ENCODE measurements at regions not wholly inside any gene's neighbourhood (a gene's known extent, or its start where the extent isn't known, plus 50 kb on each side); places are given as distances from the start of the nearest gene placed in this dataset.
"Not testable (repeated sequence)": the region's sequence is repeated elsewhere in the genome, so short reads cannot be mapped to it uniquely, and the experiment has no call there.

DNA sequence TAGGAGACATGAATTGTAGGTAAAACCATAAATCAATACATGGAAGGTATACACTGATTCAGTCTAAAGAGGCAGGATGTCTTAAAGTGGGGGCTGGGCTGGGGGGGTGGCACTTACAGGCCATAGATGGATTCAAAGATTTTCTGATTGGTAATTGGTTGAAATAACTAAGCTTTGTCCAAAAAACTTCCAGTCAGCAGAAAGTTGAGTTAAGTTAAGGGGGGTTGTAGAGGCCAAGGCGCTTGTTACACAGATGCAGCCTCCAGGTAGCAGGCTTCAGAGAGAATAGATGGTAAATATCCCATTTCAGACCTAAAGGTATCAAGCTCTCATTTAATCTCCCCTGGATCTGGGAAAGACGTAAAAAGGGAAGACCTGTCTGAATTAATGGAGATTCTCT lies 233.6 kb upstream of the NRXN1 start:
- H3K4me1 ChIP-seq: no peaks in the 10 kb centered on the region
- DNase-seq: no peak
- no peaks in the 10 kb centered on the region for H3K27me3 ChIP-seq
- no peak overlapping the region for H3K4me3 ChIP-seq
- H3K27ac ChIP-seq: no peak overlapping the region
- no peaks in the 10 kb centered on the region for H3K36me3 ChIP-seq
- no peaks in the 10 kb centered on the region for H3K9me3 ChIP-seq
- TF ChIP-seq POLR2A (IDR thresholded peaks at IDR 0.05) (no peak), CTCF (IDR thresholded peaks at IDR 0.05) (no peak)

DNA sequence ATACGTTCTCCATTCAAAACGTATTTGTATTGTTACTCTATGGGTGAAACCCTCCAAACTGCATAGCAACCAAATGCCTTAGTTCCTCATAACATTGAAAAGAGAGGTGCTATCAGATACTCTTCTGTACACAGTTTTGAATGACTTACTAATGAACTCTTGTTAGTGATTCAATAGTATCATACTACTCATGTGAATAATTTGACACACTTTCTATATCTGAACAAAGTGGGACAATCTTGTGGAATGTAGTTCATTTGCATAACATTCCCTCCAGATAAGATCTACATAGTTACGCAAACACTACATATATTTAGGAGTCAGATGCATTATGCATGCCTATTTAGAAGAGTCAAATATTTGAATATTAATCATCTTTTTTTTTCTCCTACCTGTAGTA lies 232.0 kb upstream of the NRXN1 start:
- TF ChIP-seq CTCF (IDR thresholded peaks at IDR 0.05) (no peak), POLR2A (IDR thresholded peaks at IDR 0.05) (no peak)
- no peaks in the 10 kb centered on the region for H3K36me3 ChIP-seq

GRCh38 chr2:51263101-51263500 lies 231.2 kb upstream of the NRXN1 start:
- H3K9me3 ChIP-seq, H3K27me3 ChIP-seq, H3K27ac ChIP-seq, DNase-seq, H3K4me1 ChIP-seq, H3K36me3 ChIP-seq, H3K4me3 ChIP-seq: not testable (repeated sequence)

More for the DNA sequence above, 232.0 kb upstream of the NRXN1 start:
- no peaks in the 10 kb centered on the region for H3K4me1 ChIP-seq
- H3K9me3 ChIP-seq: no peaks in the 10 kb centered on the region
- H3K27ac ChIP-seq: no peak overlapping the region
- no peaks in the 10 kb centered on the region for H3K27me3 ChIP-seq
- no peak for DNase-seq
- no peak overlapping the region for H3K4me3 ChIP-seq

DNA sequence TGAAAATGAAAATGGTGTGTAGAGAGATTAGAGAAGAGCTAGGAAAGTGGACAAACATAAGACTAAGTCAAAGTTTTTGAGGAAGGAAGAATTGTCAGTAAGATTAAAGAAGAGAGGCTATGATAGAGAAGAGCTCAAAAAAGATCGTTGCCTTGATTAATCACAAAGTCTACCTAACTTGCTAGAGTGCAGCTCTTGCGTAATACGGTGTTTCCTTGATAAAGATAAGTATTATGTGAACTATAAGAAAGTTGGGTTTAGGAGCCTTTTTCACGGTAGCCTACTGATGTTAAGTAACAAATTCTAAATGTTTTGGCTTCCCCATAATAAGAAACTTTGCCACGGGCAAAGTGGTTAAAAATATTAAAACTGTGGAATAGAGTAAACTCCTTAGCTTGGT lies 226.4 kb upstream of the NRXN1 start:
- Histone ChIP-seq H3K27me3 (no peaks in the 10 kb centered on the region), H3K9me3 (no peaks in the 10 kb centered on the region), H3K4me1 (no peaks in the 10 kb centered on the region), H3K36me3 (no peaks in the 10 kb centered on the region), H3K4me3 (no peak overlapping the region), H3K27ac (no peak overlapping the region)
- no peak for DNase-seq
- no peak for TF ChIP-seq POLR2A (IDR thresholded peaks at IDR 0.05)
- no peak for TF ChIP-seq CTCF (IDR thresholded peaks at IDR 0.05)

- TF ChIP-seq POLR2A (IDR thresholded peaks at IDR 0.05): no peak
- TF ChIP-seq CTCF (IDR thresholded peaks at IDR 0.05): no peak
- no peaks in the 10 kb centered on the region for H3K4me1 ChIP-seq
- H3K27ac ChIP-seq: no peak overlapping the region
- no peaks in the 10 kb centered on the region for H3K27me3 ChIP-seq
- no peak overlapping the region for H3K4me3 ChIP-seq
- no peaks in the 10 kb centered on the region for H3K36me3 ChIP-seq
- DNase-seq: no peak
- no peaks in the 10 kb centered on the region for H3K9me3 ChIP-seq
These were observed 224.8 kb upstream of the NRXN1 start for GRCh38 chr2:51256736-51257135.

DNA sequence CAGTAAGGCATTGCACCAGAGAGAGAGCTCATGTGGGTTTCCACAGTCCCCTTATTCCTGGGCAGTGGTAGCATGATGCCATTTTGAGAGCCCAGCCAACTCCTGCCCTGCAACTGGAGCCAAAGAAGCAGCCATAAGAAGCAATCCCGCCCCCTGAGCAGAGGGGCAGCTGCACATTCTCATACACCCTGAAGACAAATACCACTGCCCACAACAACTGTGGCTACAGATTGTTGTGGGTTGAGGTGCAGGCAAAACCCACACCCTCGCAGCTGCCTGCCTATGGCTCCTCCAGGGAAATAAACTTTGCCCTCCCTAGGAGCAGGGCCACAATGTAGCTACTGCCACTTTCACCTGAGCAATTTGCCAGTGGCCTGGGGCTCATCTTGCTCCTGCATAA lies 219.4 kb upstream of the NRXN1 start:
- no peak overlapping the region for H3K4me3 ChIP-seq
- H3K36me3 ChIP-seq: no peaks in the 10 kb centered on the region
- H3K9me3 ChIP-seq: no peaks in the 10 kb centered on the region
- H3K27me3 ChIP-seq: no peaks in the 10 kb centered on the region
- DNase-seq: no peak
- H3K27ac ChIP-seq: no peak overlapping the region
- TF ChIP-seq POLR2A (IDR thresholded peaks at IDR 0.05): no peak
- no peak for TF ChIP-seq CTCF (IDR thresholded peaks at IDR 0.05)
- no peaks in the 10 kb centered on the region for H3K4me1 ChIP-seq

Measured in Peyer's patch (tissue), 4 donors.